ENCODE measurements at regions not wholly inside any gene's neighbourhood (a gene's known extent, or its start where the extent isn't known, plus 50 kb on each side); places are given as distances from the start of the nearest gene placed in this dataset.

DNA sequence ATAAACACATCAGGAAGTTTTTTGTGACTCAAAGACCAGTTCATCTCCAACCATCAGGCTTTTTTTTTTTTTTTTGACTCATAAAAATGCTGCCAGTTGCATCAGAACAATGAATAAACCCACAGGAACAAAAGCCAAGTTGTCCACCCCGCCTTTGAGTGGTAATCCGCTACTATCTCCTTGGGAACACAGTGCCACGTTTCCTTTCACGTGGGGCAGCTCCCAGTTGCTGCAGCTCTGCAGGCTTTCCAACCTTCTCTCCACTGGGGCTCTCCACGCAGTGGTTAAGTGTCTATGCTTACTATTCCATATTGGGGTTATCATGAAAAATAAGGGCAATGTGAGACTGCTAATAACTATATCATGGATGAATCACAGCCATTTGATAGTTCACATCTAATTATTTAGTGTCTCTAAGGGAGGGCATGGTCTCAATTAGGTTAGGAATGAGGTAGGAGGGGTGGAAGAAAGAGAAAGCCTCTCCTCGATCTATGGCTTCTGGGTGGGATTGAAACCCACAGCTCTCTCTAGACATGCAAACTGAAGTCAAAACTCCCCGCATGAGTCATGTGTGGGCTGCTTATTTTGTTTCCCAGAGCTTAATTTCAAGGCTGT, 55.8 kb upstream of the ACTBL2 start:
- no peaks in the 10 kb centered on the region for H3K36me3 ChIP-seq (ENCODE audit: control insufficient read depth, insufficient read depth, low read length)
- Mint-ChIP-seq H3K9me3 (peaks cover 0 to 6% (median 0%) of the 10 kb centered on the region in 7 donors), H3K36me3 (no peaks in the 10 kb centered on the region), H3K27ac (no peak overlapping the region), H3K4me1 (no peaks in the 10 kb centered on the region), H3K27me3 (peaks cover 6% of the 10 kb centered on the region), H3K4me3 (no peak overlapping the region)
- no peak for ATAC-seq (ENCODE audit: low read depth in 2 of 2)
- no peaks in the 10 kb centered on the region for H3K4me1 ChIP-seq (ENCODE audit: control insufficient read depth, insufficient read depth, low read length, poor library complexity, severe bottlenecking)
- peaks cover 5% of the 10 kb centered on the region for H3K27me3 ChIP-seq (ENCODE audit: control insufficient read depth, insufficient read depth, low read length)
- no peak for DNase-seq
- H3K27ac ChIP-seq (ENCODE audit: insufficient read depth, low read length, poor library complexity, severe bottlenecking): no peak overlapping the region
- H3K4me3 ChIP-seq (ENCODE audit: low read depth, low read length): no peak overlapping the region
- no peaks in the 10 kb centered on the region for H3K9me3 ChIP-seq (ENCODE audit: control insufficient read depth in 2 of 2, low read length in 2 of 2)

DNA sequence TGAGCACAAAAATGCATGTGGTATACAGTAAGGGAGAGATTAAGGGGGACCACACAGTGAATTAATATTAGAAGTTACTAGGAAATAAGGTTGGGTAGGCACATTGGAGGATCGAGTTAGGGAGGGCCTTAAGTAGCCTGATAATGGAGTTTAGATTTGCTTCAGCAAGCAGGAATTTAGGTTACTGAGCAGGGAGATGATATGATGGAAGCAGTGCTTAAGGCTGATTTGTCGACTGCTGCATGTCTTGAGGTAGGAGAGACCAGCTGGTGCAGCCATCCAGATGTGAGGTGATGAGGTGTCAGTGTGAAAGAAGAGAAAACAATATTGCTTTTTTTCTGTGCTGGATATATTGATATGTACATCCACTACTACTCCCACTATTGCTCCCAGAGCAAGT, 55.2 kb upstream of the ACTBL2 start:
- H3K4me1 Mint-ChIP-seq: no peaks in the 10 kb centered on the region
- no peak overlapping the region for H3K4me3 Mint-ChIP-seq
- ATAC-seq (ENCODE audit: low read depth in 2 of 2) (no peak), DNase-seq (no peak)
- no peak overlapping the region for H3K27ac Mint-ChIP-seq
- H3K27me3 ChIP-seq (ENCODE audit: control insufficient read depth, insufficient read depth, low read length): peaks cover 5% of the 10 kb centered on the region
- no peaks in the 10 kb centered on the region for H3K4me1 ChIP-seq (ENCODE audit: control insufficient read depth, insufficient read depth, low read length, poor library complexity, severe bottlenecking)
- H3K27ac ChIP-seq (ENCODE audit: insufficient read depth, low read length, poor library complexity, severe bottlenecking): no peak overlapping the region
- H3K9me3 ChIP-seq (ENCODE audit: control insufficient read depth in 2 of 2, low read length in 2 of 2): no peaks in the 10 kb centered on the region
- no peaks in the 10 kb centered on the region for H3K36me3 ChIP-seq (ENCODE audit: control insufficient read depth, insufficient read depth, low read length)
- no peaks in the 10 kb centered on the region for H3K36me3 Mint-ChIP-seq
- H3K9me3 Mint-ChIP-seq: peaks cover 0 to 6% (median 0%) of the 10 kb centered on the region in 7 donors
- H3K4me3 ChIP-seq (ENCODE audit: low read depth, low read length): no peak overlapping the region
- H3K27me3 Mint-ChIP-seq: peaks cover 8% of the 10 kb centered on the region

DNA sequence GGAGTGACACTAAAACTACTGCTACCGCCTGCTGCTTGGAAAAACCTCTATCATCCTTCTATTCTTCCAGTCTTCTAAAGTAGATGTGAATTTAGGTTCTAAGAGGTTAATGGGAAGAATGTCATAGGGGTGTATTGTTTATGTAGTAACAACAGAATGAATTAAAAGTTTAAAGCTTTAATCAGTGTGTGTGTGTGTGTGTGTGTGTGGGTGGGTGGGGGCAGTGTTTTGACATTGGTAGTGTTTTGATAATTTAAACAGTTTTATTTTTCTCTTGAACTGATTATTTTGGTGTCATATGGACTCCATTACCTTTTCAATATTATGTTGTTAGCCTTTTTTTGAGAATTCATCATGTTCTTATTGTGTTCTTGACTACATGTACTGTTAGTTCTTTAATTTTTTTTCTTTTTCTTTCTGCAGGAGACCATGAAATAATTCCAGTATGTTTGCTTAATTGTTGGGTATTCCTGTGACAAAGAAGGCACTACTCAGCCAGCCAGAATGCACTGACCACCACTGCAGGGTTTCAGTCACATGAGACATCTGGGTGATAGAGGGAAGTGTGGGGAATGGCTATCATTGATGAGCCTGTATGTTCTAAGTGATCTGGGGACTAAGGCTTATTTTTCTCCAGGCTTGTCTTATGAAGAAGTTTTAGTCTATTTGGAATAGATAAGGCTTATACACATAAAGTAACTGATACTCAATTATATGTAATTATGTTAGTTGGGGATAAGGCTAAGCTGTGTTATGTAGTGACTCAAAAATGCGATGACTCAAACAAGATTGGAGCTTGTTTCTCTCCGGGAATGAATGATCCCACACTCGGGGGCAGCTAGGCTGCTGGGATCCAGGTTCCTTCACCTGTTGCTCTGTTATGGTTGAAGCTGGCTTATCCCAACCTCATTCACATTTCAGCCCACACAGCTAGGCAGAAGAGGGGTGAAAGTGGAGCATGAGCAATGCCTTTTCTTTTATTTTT, 50.2 kb upstream of the ACTBL2 start:
- Mint-ChIP-seq H3K4me3 (no peak overlapping the region), H3K4me1 (no peaks in the 10 kb centered on the region), H3K27me3 (peaks cover 24% of the 10 kb centered on the region), H3K27ac (no peak overlapping the region), H3K36me3 (no peaks in the 10 kb centered on the region), H3K9me3 (peaks cover 0 to 3% (median 0%) of the 10 kb centered on the region in 7 donors)
- Histone ChIP-seq H3K9me3 (ENCODE audit: control insufficient read depth in 2 of 2, low read length in 2 of 2) (no peaks in the 10 kb centered on the region), H3K4me3 (ENCODE audit: low read depth, low read length) (no peak overlapping the region), H3K27ac (ENCODE audit: insufficient read depth, low read length, poor library complexity, severe bottlenecking) (no peak overlapping the region), H3K27me3 (ENCODE audit: control insufficient read depth, insufficient read depth, low read length) (peaks cover 3% of the 10 kb centered on the region), H3K4me1 (ENCODE audit: control insufficient read depth, insufficient read depth, low read length, poor library complexity, severe bottlenecking) (no peaks in the 10 kb centered on the region), H3K36me3 (ENCODE audit: control insufficient read depth, insufficient read depth, low read length) (no peaks in the 10 kb centered on the region)
- DNase-seq: no peak
- ATAC-seq (ENCODE audit: low read depth in 2 of 2): no peak

Measured in CD4-positive, CD25-positive, alpha-beta regulatory T cell (primary cell).